Fibroblast of the aortic adventitia (primary cell): ENCODE measurements at regions not wholly inside any gene's neighbourhood (a gene's known extent, or its start where the extent isn't known, plus 50 kb on each side); places are given as distances from the start of the nearest gene placed in this dataset.

ENCODE experiments used
- DNase-seq: peaks from one replicate; pipeline ENCODE4 v3.0.0-alpha.2; 2010; ENCODE audit warnings: low read depth
- H3K4me3 ChIP-seq: 2 replicates; pipeline ENCODE4 v1.5.1; 2011; ENCODE audit warnings: low read depth, mild to moderate bottlenecking, control low read depth, low read length, moderate library complexity
- TF ChIP-seq, protein P1 (sequence below): IDR thresholded peaks from 2 replicates; pipeline ENCODE4 v1.5.1; 2011; ENCODE audit warnings: mild to moderate bottlenecking, low read length, control low read depth, inconsistent platforms; ENCODE audit not compliant: insufficient read depth

- no peak overlapping the region for H3K4me3 ChIP-seq
- no peak for DNase-seq
- TF ChIP-seq, protein P1, sequence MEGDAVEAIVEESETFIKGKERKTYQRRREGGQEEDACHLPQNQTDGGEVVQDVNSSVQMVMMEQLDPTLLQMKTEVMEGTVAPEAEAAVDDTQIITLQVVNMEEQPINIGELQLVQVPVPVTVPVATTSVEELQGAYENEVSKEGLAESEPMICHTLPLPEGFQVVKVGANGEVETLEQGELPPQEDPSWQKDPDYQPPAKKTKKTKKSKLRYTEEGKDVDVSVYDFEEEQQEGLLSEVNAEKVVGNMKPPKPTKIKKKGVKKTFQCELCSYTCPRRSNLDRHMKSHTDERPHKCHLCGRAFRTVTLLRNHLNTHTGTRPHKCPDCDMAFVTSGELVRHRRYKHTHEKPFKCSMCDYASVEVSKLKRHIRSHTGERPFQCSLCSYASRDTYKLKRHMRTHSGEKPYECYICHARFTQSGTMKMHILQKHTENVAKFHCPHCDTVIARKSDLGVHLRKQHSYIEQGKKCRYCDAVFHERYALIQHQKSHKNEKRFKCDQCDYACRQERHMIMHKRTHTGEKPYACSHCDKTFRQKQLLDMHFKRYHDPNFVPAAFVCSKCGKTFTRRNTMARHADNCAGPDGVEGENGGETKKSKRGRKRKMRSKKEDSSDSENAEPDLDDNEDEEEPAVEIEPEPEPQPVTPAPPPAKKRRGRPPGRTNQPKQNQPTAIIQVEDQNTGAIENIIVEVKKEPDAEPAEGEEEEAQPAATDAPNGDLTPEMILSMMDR: no peak
Observed at GRCh38 chr16:48098472-48098871, 57.3 kb downstream of the ABCC12 start.

DNA sequence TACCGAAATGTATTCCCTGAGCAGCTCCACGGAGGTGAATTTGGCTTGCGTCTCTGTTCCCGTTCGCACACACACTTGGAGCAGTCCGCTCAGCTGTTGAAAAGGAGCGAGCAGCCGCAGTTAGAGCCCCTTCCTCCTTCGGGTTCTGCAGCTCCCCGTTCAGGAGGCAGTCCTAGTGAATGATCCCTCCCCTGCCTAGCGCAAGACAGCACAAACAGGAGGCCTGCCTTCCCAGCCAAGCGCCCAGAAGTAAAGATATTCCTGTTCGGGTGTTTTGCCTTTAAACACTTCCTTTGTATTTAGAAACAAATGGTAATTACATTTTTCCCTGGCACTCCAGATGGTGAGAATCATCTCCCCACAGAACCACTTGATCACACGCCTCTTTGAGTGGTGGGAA lies 64.7 kb downstream of the ABCC12 start:
- TF ChIP-seq, protein P1: no peak
- no peak overlapping the region for H3K4me3 ChIP-seq
- no peak for DNase-seq

DNA sequence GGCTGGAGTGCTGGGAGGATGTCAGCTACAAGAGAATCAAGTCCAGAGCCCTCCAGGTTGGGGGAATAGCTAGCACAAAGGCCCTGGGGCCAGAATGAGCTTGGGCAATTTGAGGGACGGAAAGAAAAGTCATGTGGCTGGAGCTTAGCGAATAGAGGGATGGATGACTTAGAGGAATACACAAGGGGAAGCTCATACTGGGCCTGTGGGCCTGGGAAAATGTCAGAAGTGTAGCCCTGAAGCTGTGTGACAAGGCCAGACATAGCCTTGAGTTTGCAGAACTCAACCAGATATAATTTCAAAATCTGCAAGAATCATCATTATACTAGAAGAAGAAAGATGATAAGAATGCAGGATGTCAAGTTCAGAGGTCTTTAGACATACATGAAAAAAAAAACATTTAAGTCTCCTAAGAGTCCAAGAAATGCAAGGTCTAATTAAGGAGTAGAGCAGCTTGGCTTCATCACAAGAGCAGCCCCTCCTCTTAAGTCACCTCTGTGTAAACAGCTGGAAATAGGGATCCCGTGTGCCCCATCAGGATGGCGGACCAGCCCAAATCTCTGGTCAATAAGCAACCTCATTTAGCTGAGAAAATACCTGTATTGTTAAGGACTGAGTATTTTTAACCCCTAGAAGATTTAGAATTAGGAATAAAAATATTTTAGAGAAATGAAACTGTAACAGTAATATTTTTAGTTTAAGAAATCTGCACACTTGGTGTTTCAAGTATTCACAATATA lies 66.6 kb downstream of the ABCC12 start:
- H3K4me3 ChIP-seq: no peak overlapping the region
- TF ChIP-seq, protein P1: no peak
- no peak for DNase-seq

- TF ChIP-seq, protein P1: no peak
- no peak overlapping the region for H3K4me3 ChIP-seq
- no peak for DNase-seq
Observed at GRCh38 chr16:48087639-48088038, 68.2 kb downstream of the ABCC12 start.

GRCh38 chr16:48086422-48086821 lies 69.4 kb downstream of the ABCC12 start:
- DNase-seq: no peak
- no peak overlapping the region for H3K4me3 ChIP-seq
- TF ChIP-seq, protein P1: no peak

GRCh38 chr16:48085729-48086128 lies 70.1 kb downstream of the ABCC12 start:
- TF ChIP-seq, protein P1: no peak
- no peak overlapping the region for H3K4me3 ChIP-seq
- DNase-seq: no peak

GRCh38 chr16:48084826-48085225 lies 71.0 kb downstream of the ABCC12 start:
- TF ChIP-seq, protein P1: no peak
- no peak for DNase-seq
- H3K4me3 ChIP-seq: no peak overlapping the region
